ENCODE measurements at regions not wholly inside any gene's neighbourhood (a gene's known extent, or its start where the extent isn't known, plus 50 kb on each side); places are given as distances from the start of the nearest gene placed in this dataset.

DNA sequence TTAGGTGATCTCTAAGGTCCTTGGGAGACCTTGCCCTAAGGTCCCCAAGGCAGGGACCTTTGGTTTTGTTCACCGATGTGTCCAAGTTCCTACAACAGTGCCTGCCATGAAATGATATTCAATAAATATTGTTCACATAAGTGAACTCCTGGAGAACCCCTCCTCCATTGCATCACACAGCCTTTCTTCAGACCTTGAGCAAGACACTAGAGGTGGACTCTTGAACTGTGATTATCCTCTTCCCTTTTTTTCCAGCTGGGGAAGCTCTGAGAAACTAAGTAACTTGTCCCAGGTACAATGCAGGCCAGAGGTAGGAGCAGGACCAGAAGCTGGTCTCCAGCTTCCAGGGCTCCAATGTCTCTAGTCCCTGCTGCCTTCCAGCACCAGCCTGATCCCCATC lies 76.6 kb upstream of the LMO1 start:
- no peak for DNase-seq

DNA sequence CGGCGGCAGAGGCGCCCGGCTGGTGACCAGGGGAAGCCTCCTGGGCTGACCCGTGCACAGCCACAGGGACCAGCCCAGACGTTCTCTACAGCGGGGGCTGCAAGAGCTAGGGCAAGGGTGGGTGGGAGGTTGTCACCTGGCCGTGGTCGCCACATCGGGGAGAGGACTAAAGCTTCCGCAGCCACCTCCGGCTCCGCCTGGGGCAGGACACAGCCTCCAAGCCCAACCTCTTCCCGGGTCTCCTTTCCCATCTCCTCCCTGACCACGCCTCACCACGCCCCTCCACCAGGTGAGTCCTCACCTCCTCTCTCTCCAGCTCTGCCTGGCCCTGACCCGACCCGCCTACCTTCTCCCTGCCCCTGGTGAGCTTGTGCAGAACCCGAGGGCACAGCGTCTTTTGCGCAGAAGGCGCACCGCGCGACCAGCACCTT lies 75.9 kb upstream of the LMO1 start:
- no peak for DNase-seq

- DNase-seq = no peak
Observed at GRCh38 chr11:8338138-8338537, 74.5 kb upstream of the LMO1 start.

DNA sequence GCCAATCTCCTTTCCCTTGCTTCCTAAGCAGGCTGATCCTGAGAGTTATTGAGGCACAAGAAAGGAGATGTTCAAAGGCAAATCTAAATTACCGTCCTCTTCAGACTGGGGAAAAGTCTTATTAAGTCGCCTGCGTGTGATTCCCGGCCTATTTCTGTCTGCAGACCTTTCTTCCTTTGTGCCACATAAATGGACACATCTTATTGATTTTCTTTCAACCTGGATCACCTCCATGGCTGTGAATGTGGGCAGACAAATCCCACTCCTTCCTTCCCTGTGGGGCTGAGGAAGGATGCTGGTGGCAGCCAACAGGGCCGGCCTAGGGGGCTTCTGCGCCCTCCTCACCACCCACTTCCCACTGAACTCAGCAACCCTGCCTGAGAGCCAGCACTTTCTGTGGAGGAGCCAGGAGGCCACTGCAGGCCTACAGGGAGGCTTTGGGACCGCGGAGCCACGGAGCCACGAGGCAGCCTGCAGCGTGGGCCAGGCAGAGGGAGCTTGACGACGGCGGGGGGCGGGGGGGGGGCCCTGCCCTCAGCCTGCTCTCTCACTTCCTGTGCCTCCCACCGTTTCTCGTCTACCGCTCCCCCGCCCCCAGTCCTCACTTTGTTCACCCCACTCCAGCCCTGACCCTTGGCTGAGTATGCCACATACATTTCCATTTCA lies 73.6 kb upstream of the LMO1 start:
- no peak for DNase-seq

DNA sequence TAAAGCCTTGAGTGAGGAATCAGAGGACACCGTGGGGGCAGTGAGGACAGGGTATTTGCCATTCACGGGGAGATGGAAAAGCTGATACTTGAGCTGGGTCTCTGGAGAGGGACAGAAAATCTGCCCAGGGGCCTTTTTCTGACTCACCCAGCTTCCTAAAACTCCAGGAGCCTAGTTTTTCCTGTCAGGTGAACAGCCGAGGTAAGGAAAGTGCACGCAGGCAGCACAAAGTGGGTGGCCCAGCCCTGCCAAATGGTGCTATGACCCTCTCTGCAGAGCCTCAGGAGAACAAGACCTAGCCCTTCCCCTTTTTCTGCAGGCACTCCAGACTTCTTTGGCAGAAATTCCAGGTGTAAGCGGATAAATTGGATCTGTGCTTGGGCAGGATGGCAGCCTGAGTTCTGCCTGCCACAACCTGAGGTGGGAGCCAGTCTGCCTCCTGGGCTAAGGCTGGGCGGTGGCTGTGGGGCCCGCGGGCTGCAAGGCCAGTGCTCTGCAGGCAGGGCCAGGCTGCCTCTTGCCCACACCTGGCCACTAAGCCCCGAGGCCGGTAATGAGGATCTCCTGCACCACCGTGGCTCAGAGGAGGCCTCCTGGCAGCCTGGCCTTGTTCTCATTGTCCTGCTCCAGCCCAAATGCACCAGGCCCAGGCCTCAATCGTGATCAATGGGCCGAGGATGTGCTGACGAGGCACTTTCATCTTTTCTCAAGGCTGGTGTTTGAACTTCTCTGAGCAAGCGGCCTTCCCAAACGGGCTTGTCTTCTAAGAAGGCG lies 72.9 kb upstream of the LMO1 start:
- DNase-seq = no peak

- DNase-seq = no peak
Observed at GRCh38 chr11:8335683-8336082, 72.0 kb upstream of the LMO1 start.

DNA sequence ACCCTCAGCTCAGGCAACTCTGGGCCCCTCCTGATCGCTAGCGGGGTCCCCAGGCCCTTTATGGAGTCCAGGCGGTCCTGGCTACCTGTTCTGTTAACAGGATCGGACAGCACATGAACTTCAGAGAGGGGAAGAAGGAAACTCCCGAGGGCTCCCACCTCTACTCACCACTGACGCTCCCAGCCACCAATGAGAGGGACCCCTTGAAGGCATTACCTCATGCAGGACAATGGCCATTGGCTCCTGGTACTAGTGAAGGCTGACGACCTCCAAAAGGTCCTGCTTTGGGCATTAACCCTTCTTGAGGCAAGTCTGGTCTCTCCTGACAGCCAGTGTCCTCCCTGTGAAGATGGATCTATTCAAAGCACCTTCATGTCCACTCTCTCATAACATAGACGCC lies 71.5 kb upstream of the LMO1 start:
- no peak for DNase-seq

DNA sequence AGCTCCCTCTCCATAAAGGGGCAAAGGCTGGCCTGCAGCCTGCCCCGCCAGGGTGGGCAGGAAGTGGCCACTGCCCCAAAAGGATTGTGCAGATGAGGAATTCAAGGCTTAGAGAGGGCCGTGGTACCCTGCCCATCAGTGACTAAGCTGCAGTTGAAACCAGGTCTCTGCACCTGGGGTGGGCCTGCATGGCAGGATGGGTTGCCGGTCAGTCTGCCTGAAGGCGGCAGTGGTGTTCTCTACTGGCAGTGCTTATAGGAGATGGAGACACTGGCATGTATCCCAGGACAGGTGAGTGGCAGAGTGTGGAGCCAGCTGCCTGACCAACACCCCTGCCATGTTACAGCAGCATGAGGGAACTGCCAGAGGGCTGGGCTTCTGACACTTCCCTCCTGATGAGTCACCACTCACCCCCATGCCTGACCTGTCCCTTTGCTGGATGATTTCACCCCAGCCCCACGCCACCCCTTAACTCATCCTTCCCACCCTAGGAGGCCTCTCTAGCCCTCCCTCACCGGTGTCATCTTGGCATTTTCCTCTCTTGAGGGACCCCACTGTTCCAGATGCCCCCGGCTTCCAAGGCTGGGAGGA lies 70.2 kb upstream of the LMO1 start:
- no peak for DNase-seq

GRCh38 chr11:8333376-8333775 lies 69.7 kb upstream of the LMO1 start:
- no peak for DNase-seq

GRCh38 chr11:8332891-8333290 lies 69.2 kb upstream of the LMO1 start:
- no peak for DNase-seq

DNA sequence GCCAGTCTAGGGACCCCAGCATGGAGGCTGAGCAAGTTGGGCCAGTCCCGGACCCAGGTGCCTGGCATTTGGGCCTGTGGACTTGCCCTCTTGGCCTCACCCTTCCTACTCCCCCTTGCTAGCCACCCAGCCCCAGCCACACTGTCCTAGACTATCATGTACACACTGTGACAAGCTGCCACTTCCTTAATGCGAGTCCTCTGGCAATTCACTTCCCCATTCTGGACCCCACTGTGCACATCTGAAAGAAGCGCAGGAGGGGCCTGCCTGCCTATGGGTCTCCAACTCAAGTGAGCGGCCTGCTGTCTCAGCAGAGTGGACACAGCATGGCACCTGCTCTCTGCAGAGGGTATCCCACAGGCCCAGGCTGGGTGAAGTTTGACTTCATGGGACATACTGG lies 68.5 kb upstream of the LMO1 start:
- DNase-seq = no peak

DNA sequence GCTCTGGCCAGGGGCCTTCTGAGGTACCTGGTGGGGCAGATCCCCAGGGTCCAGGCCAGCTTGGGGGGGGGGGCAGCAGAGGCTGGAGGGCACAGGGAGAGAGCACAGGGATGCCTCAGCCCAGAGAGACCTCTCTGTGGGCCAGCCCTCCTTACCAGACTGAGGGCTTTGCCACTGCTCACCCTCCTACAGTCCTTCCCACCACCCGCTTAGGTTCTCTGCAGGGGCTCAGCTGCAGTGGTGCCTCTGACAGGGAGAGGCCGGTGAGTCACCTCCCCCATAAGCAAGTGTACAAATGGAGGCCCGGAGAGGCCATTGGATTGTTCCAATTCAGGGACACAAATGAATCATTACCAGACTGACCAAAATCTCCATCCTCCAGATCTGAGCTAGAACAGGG lies 68.1 kb upstream of the LMO1 start:
- DNase-seq = no peak

- no peak for DNase-seq
Observed at GRCh38 chr11:8330896-8331295, 67.2 kb upstream of the LMO1 start.

- DNase-seq = no peak
Observed at GRCh38 chr11:8330404-8330803, 66.7 kb upstream of the LMO1 start.

DNA sequence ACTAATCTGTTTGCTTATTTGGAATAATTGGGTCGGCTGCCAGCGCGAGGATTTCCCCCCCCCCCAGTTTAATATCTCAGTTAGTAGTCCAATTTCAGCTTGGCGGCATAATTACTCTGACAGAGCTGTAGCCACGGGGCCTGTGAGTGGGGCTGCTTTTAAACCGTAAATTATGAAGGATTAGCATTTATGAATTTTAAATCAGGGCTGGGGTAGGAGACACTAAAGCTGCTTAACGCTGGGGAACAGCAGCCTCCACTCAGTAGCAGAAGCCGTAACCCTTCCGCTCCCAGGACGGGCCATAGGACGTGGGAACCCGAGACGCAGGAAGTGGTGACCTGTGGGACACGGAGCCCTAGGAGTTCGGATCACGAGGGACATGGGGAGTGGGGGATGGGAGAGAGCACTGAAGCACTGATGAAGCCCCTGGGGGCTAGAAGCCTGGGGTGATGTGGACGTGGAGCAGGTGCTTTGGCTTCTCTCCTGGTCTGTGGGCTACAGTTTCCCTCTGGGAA lies 66.2 kb upstream of the LMO1 start:
- DNase-seq = no peak

DNA sequence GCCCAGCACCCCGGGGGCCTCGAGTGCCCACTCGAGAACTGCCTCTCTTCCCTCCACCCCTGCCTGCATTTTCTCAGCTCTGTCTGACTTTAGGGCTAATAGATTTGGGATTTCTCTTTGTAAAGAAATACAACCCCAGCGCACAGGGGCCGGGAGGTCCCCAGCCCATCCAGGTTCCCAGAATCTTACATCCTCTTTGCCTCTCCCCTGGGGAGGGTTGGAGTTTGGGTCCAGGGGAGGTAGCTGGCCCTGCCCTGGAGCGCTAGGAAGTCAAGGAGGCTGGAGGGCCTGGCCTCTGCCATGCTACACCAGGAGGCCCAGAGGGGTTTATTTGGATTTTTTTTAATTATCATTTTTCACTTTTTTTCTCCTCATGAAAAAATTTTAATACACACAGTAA lies 65.7 kb upstream of the LMO1 start:
- DNase-seq = no peak

DNA sequence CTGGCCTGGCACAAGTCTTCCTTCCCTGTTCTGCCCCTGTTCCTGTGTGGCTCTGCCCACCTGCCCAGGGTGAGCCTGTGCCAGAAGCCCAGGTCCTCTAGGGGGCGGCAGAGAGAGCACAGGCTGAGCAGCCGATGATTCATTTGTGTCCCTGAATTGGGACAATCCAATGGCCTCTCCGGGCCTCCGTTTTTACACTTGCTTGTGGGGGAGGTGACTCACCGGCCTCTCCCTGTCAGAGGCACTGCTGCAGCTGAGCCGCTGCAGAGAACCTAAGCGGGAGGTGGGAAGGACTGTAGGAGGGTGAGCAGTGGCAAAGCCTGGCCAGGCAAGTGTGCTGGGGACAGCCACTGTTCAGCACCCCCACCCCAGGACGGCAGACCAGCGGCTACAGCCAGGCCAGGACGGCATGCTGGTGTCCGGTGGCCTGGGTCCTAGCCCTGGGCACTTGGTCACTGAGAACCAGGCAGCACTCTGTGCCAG lies 65.2 kb upstream of the LMO1 start:
- peak; percentile 74 for DNase-seq

DNA sequence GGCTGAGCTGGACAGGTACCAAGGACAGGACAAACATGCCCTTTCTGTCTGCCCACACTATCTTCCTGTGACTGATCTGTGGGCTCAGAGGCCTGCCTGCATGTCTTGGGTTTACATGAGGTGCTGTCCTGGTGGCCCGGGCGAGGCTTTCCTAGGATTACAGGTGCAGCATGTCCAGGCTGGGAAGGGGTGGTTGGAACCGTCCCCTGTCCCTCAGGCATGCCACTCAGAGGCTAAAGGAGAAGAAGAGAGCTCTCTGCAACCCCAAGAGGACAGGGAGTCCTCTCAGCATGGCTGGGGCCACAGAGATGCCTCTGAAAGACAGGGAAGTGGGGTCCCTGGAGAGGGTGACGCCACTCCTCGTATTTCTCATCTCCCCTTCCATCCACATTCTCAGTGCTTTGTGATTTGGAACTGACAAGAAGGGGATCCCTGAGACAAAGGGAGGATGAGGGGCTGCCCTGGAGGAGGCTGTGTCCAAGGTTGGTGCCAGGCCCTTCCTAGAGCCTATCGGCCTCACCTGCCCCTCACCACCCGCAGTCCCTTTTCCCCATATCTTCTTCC lies 64.6 kb upstream of the LMO1 start:
- no peak for DNase-seq

- no peak for DNase-seq
Observed at GRCh38 chr11:8327761-8328192, 64.1 kb upstream of the LMO1 start.

- DNase-seq = no peak
Observed at GRCh38 chr11:8326337-8326736, 62.7 kb upstream of the LMO1 start.

DNA sequence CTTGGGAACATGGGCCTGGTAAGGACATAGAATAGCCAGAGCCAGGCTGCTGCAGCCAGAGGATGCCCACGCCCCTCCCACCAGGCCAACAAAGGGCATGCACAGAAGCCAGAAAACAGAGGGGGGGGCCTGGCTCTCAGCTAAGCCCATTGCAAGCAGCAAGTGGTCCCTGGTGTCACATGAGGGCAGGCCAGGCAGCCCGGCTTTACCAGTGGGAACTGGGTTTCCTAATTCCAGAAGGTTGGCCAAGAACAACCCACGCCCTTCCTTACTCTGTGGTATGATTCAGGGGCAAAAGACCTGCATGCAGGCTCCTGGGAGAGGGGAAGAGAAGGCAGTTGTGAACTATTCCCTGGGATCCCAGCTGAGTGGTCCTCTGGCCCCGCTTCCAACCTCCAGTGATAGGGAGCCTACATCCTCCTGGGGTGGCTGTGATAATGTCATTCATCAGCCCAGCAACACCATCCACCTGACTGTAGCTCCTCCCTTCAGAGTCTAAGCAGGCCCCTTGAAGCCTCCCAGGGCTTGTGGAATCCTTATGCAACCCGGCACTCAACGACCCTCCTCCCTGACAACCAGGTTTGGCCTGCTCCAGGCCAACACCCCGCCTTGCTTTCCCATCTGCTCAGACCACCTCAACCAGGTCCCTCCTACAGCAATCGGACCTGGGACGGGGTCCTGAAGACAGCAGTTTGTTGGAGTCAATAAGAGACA lies 62.1 kb upstream of the LMO1 start:
- no peak for DNase-seq
